GM12891 (cell line): ENCODE measurements at regions not wholly inside any gene's neighbourhood (a gene's known extent, or its start where the extent isn't known, plus 50 kb on each side); places are given as distances from the start of the nearest gene placed in this dataset.

Experiments used
- PAX5 ChIP-seq: IDR thresholded peaks from 2 replicates; pipeline ENCODE4 v1.6.1; 2011; ENCODE audit warnings: low read length, moderate library complexity, mild to moderate bottlenecking; ENCODE audit not compliant: insufficient read depth, severe bottlenecking
- POLR2A ChIP-seq: IDR thresholded peaks from 2 replicates; pipeline ENCODE4 v1.6.1; 2011; ENCODE audit warnings: low read depth, low read length, control low read depth
- POLR2AphosphoS5 ChIP-seq: IDR thresholded peaks from 2 replicates; pipeline ENCODE4 v1.6.1; 2011; ENCODE audit warnings: low read depth, low read length, control low read depth
- TAF1 ChIP-seq: IDR thresholded peaks from 2 replicates; pipeline ENCODE4 v1.6.1; 2011; ENCODE audit warnings: low read depth, low read length, control low read depth

DNA sequence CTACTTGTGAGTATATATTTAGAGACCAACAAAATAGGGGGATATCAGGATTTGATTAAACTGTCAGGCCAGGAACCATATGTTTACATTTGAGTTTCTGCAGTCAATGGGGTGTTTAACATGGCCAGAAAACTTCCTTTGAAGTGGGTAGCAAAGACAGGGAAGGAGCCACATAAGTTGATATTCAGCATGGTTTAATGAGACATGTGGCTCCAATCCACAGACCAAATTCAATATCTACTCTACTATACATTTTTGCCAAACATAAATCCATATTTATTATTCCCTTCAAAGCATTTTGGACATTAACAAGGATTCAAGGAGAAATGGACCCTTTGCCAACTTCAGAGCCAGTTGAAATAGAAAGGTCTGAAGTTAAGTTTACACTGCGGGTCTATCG, 99.8 kb downstream of the TAF11L14 start:
- TF ChIP-seq POLR2A = no peak
- no peak for TF ChIP-seq POLR2AphosphoS5
- no peak for TF ChIP-seq TAF1
- no peak for TF ChIP-seq PAX5
